Neural progenitor cell (in vitro differentiated cells): ENCODE measurements at regions not wholly inside any gene's neighbourhood (a gene's known extent, or its start where the extent isn't known, plus 50 kb on each side); places are given as distances from the start of the nearest gene placed in this dataset.

Experiments used
- DNase-seq: peaks from one replicate; pipeline ENCODE4 v3.0.0-alpha.2; 2016; ENCODE audit warnings: low spot score
- H2AFZ ChIP-seq: fragments of 200-600 bp; sonication (generic); replicated peaks from 2 replicates; pipeline ENCODE4 v1.6.1; 2016; ENCODE audit warnings: antibody characterized with exemption
- H3F3A ChIP-seq: fragments of 200-600 bp; sonication (generic); 2 replicates; pipeline ENCODE4 v1.6.1; 2016; ENCODE audit warnings: antibody characterized with exemption, low read depth
- H3K27ac ChIP-seq: fragments of 200-600 bp; sonication (generic); 2 replicates; pipeline ENCODE4 v1.5.1; 2016; ENCODE audit warnings: mild to moderate bottlenecking
- H3K27me3 ChIP-seq: fragments of 200-600 bp; sonication (generic); 2 replicates; pipeline ENCODE4 v1.6.1; 2016; ENCODE audit warnings: mild to moderate bottlenecking, moderate library complexity
- H3K36me3 ChIP-seq: fragments of 200-600 bp; sonication (generic); 2 replicates; pipeline ENCODE4 v1.5.1; 2016
- H3K4me1 ChIP-seq: fragments of 200-600 bp; sonication (generic); 2 replicates; pipeline ENCODE4 v1.6.1; 2016; ENCODE audit warnings: mixed run types
- H3K4me2 ChIP-seq: fragments of 200-600 bp; sonication (generic); 2 replicates; pipeline ENCODE4 v1.6.1; 2016
- H3K4me3 ChIP-seq: fragments of 200-600 bp; sonication (generic); 2 replicates; pipeline ENCODE4 v1.5.1; 2016
- H3K79me2 ChIP-seq: fragments of 200-600 bp; sonication (generic); 2 replicates; pipeline ENCODE4 v1.6.1; 2016; ENCODE audit warnings: low read depth
- H3K9ac ChIP-seq: fragments of 200-600 bp; sonication (generic); 2 replicates; pipeline ENCODE4 v1.6.1; 2016
- H3K9me3 ChIP-seq: fragments of 200-600 bp; sonication (generic); 2 replicates; pipeline ENCODE4 v1.5.1; 2016; ENCODE audit warnings: low read depth
- H4K20me1 ChIP-seq: fragments of 200-600 bp; sonication (generic); 2 replicates; pipeline ENCODE4 v1.6.1; 2016; ENCODE audit warnings: low read depth
- H3K27ac Mint-ChIP-seq: 3 replicates; pipeline ENCODE4 v1.8.0; 2021; ENCODE audit warnings: mixed read lengths
- H3K27me3 Mint-ChIP-seq: 2 replicates; pipeline ENCODE4 v1.8.0; 2022; ENCODE audit warnings: low read depth, mild to moderate bottlenecking, inconsistent platforms, moderate library complexity, mixed read lengths; ENCODE audit not compliant: insufficient read depth
- H3K36me3 Mint-ChIP-seq: 3 replicates; pipeline ENCODE4 v1.8.0; 2021; ENCODE audit warnings: mixed read lengths
- H3K4me1 Mint-ChIP-seq: 3 replicates; pipeline ENCODE4 v1.8.0; 2021; ENCODE audit warnings: mixed read lengths
- H3K4me3 Mint-ChIP-seq: 3 replicates; pipeline ENCODE4 v1.8.0; 2021; ENCODE audit warnings: mild to moderate bottlenecking, moderate library complexity, mixed read lengths
- H3K9me3 Mint-ChIP-seq: 3 replicates; pipeline ENCODE4 v1.8.0; 2020; ENCODE audit warnings: mixed read lengths
- EZH2 ChIP-seq: fragments of 200-600 bp; sonication (generic); IDR thresholded peaks from 2 replicates; pipeline ENCODE4 v1.6.1; 2017; ENCODE audit warnings: antibody characterized with exemption, mild to moderate bottlenecking, moderate library complexity
- EZH2phosphoT487 ChIP-seq: fragments of 200-600 bp; sonication (generic); IDR thresholded peaks from 2 replicates; pipeline ENCODE4 v1.6.1; 2017; ENCODE audit warnings: antibody characterized with exemption
- TF ChIP-seq, protein P1 (sequence below): fragments of 200-600 bp; sonication (generic); IDR thresholded peaks from 2 replicates; pipeline ENCODE4 v1.5.1; 2017; ENCODE audit warnings: antibody characterized with exemption, mild to moderate bottlenecking

DNA sequence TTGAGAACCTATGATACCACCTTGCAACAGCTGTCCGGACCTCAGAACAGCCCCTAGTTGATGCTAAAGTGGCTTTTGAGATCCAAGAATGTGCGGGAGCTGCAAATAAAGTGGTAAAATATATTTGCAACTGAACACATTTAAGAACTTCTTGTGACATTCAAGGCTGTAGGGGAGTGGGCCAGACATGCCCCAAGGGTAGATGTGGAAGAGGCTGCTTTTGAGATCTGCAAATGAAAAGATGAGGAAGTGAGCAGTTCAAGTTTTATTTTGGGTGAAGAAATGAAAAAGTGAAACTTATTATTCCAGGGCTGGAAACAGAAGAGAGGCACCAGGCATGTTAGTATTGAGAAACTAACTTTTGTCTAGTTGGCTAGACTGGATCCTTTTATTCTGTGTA, 359.5 kb upstream of the PLXNA2 start:
- H3K27ac ChIP-seq: no peak overlapping the region
- Mint-ChIP-seq H3K4me3 (no peak overlapping the region), H3K27me3 (peaks cover 8% of the 10 kb centered on the region), H3K27ac (no peak overlapping the region), H3K9me3 (no peaks in the 10 kb centered on the region), H3K36me3 (no peaks in the 10 kb centered on the region), H3K4me1 (peaks cover 61% of the 10 kb centered on the region)
- H3K79me2 ChIP-seq: no peaks in the 10 kb centered on the region
- no peaks in the 10 kb centered on the region for H3K27me3 ChIP-seq
- no peak overlapping the region for H2AFZ ChIP-seq
- no peaks in the 10 kb centered on the region for H3K36me3 ChIP-seq
- DNase-seq: no peak
- TF ChIP-seq EZH2: no peak
- TF ChIP-seq, protein P1, sequence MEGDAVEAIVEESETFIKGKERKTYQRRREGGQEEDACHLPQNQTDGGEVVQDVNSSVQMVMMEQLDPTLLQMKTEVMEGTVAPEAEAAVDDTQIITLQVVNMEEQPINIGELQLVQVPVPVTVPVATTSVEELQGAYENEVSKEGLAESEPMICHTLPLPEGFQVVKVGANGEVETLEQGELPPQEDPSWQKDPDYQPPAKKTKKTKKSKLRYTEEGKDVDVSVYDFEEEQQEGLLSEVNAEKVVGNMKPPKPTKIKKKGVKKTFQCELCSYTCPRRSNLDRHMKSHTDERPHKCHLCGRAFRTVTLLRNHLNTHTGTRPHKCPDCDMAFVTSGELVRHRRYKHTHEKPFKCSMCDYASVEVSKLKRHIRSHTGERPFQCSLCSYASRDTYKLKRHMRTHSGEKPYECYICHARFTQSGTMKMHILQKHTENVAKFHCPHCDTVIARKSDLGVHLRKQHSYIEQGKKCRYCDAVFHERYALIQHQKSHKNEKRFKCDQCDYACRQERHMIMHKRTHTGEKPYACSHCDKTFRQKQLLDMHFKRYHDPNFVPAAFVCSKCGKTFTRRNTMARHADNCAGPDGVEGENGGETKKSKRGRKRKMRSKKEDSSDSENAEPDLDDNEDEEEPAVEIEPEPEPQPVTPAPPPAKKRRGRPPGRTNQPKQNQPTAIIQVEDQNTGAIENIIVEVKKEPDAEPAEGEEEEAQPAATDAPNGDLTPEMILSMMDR: no peak
- no peak for TF ChIP-seq EZH2phosphoT487
- no peaks in the 10 kb centered on the region for H4K20me1 ChIP-seq
- H3K4me1 ChIP-seq: peaks cover 45% of the 10 kb centered on the region
- no peak overlapping the region for H3K4me2 ChIP-seq
- peaks cover 5% of the 10 kb centered on the region for H3F3A ChIP-seq
- H3K9me3 ChIP-seq: no peaks in the 10 kb centered on the region
- H3K9ac ChIP-seq: no peak overlapping the region
- no peak overlapping the region for H3K4me3 ChIP-seq

DNA sequence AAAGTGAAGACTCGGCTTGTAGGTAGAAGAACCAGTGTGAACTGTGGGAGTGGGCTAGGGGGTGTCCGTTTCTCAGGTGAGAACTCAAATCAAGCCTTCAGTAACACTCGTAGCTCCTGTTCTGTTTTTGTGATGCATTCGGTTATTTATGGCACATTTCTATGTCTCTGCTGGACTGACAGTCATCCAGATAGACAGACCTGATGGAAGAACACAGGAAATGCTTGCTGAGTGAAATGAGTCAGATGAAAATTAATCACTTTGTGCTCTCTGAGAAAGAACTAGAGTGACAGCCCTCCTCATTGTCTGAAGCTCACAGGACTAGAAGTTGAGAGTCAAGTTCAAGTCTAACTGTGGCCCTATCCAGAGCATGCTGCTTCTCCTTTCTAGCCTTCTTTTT, 360.1 kb upstream of the PLXNA2 start:
- no peaks in the 10 kb centered on the region for H3K27me3 ChIP-seq
- Mint-ChIP-seq H3K36me3 (no peaks in the 10 kb centered on the region), H3K27ac (no peak overlapping the region), H3K27me3 (peaks cover 8% of the 10 kb centered on the region), H3K9me3 (no peaks in the 10 kb centered on the region), H3K4me1 (peaks cover 55% of the 10 kb centered on the region), H3K4me3 (no peak overlapping the region)
- peaks cover 39% of the 10 kb centered on the region for H3K4me1 ChIP-seq
- no peaks in the 10 kb centered on the region for H3K9me3 ChIP-seq
- H3F3A ChIP-seq: peaks cover 5% of the 10 kb centered on the region
- H3K4me2 ChIP-seq: no peak overlapping the region
- no peaks in the 10 kb centered on the region for H3K79me2 ChIP-seq
- H4K20me1 ChIP-seq: no peaks in the 10 kb centered on the region
- no peak overlapping the region for H2AFZ ChIP-seq
- no peak for DNase-seq
- no peak overlapping the region for H3K9ac ChIP-seq
- no peak for TF ChIP-seq EZH2phosphoT487
- no peak overlapping the region for H3K4me3 ChIP-seq
- no peak overlapping the region for H3K27ac ChIP-seq
- no peaks in the 10 kb centered on the region for H3K36me3 ChIP-seq

DNA sequence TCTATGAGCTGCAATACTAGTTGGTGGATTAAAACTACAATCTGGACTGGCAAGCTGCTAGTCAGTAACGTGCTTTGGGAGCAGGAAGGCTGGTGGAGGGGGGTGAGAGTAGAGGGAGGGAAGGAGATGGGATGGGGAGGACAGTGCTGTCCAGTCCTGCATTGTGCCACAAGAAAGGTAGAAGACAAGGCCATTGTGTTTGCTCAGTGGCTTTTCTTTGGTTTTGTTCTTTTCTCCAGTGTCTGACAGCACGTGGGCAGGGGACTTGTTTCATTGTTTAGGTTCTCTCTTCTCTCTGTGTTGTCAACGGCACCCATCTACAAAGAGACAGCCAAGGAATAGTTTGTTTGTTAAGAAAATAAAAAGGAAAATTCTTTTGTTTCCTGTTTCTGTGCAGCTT, 362.8 kb upstream of the PLXNA2 start:
- H3K36me3 ChIP-seq: no peaks in the 10 kb centered on the region

DNA sequence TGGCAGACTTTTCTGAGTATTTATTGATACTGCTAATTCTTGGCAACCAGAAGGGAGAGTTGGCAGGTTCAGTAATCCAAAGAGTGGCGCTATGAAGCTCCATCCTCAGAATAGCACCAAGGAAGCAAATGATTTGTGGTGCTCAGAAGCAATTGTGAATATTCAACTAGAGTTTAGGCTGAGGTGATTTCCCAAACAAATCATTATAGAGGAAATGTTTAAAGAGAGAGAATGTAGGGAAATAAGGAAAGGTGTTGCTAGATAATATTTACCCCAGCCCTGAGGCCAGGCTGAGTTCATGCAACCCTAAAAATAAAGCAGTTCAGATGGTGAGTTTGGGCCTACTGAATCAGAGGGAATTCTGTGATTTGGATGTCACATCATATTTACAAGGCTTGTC, 363.4 kb upstream of the PLXNA2 start:
- TF ChIP-seq EZH2: no peak
- TF ChIP-seq, protein P1: no peak
- no peak for TF ChIP-seq EZH2phosphoT487
- no peak overlapping the region for H3K9ac ChIP-seq
- no peaks in the 10 kb centered on the region for H3K36me3 ChIP-seq
- no peaks in the 10 kb centered on the region for H3K79me2 ChIP-seq
- no peaks in the 10 kb centered on the region for H3F3A ChIP-seq
- no peak for DNase-seq
- no peak overlapping the region for H2AFZ ChIP-seq
- Mint-ChIP-seq H3K9me3 (no peaks in the 10 kb centered on the region), H3K4me3 (no peak overlapping the region), H3K27me3 (peaks cover 6% of the 10 kb centered on the region), H3K36me3 (no peaks in the 10 kb centered on the region), H3K27ac (no peak overlapping the region), H3K4me1 (peaks cover 26% of the 10 kb centered on the region)
- peaks cover 8% of the 10 kb centered on the region for H3K4me1 ChIP-seq
- no peak overlapping the region for H3K4me2 ChIP-seq
- no peaks in the 10 kb centered on the region for H3K27me3 ChIP-seq
- no peaks in the 10 kb centered on the region for H4K20me1 ChIP-seq
- H3K4me3 ChIP-seq: no peak overlapping the region
- no peak overlapping the region for H3K27ac ChIP-seq
- H3K9me3 ChIP-seq: no peaks in the 10 kb centered on the region

More for the DNA sequence above, 362.8 kb upstream of the PLXNA2 start:
- no peak overlapping the region for H3K4me3 Mint-ChIP-seq
- Histone ChIP-seq H3K27ac (no peak overlapping the region), H3K9me3 (no peaks in the 10 kb centered on the region), H2AFZ (no peak overlapping the region), H3F3A (no peaks in the 10 kb centered on the region), H3K9ac (no peak overlapping the region), H3K79me2 (no peaks in the 10 kb centered on the region), H3K27me3 (no peaks in the 10 kb centered on the region), H3K4me3 (no peak overlapping the region), H3K4me2 (no peak overlapping the region), H4K20me1 (no peaks in the 10 kb centered on the region), H3K4me1 (peaks cover 12% of the 10 kb centered on the region)
- peaks cover 32% of the 10 kb centered on the region for H3K4me1 Mint-ChIP-seq
- peaks cover 8% of the 10 kb centered on the region for H3K27me3 Mint-ChIP-seq
- no peak for TF ChIP-seq EZH2phosphoT487
- TF ChIP-seq, protein P1: no peak
- TF ChIP-seq EZH2: no peak
- peak overlapping the region; percentile 39 for H3K27ac Mint-ChIP-seq
- no peaks in the 10 kb centered on the region for H3K9me3 Mint-ChIP-seq
- peak; percentile 57 for DNase-seq
- H3K36me3 Mint-ChIP-seq: no peaks in the 10 kb centered on the region
